H1 (cell line): ENCODE measurements at regions not wholly inside any gene's neighbourhood (a gene's known extent, or its start where the extent isn't known, plus 50 kb on each side); places are given as distances from the start of the nearest gene placed in this dataset.

Source experiments
- CTCF ChIA-PET: fragments of 300-600 bp; sonication (Branson Sonifier 250); formaldehyde crosslinking; loops from one replicate; lab custom pipeline; 2021; ENCODE audit not compliant: partially characterized antibody; lab: Charles Lee
- POLR2A ChIA-PET: fragments of 300-600 bp; sonication (Branson Sonifier 250); formaldehyde crosslinking; loops from one replicate; lab custom pipeline; 2021; ENCODE audit warnings: inconsistent platforms; ENCODE audit not compliant: partially characterized antibody; lab: Charles Lee
- DNase-seq, 2 experiments: peaks; one replicate each; pipeline versions ENCODE4 v3.0.0 to v3.0.0-alpha.2; 2010 to 2022; ENCODE audit warnings: low spot score in 2 of 2, low read depth in 1 of 2, mixed read lengths in 1 of 2
- FAIRE-seq: peaks from 2 replicates; lab custom pipeline; 2011; peaks lifted over from hg19 to GRCh38; lab: Jason Lieb, UNC
- H2AFZ ChIP-seq: 2 replicates; pipeline ENCODE4 v1.8.1; 2012; ENCODE audit warnings: low read length, inconsistent platforms
- H2AK5ac ChIP-seq: 2 replicates; pipeline ENCODE4 v1.6.1; 2013; ENCODE audit warnings: low read depth, low read length
- H2BK120ac ChIP-seq: replicated peaks from 2 replicates; pipeline ENCODE3; 2013; ENCODE audit warnings: low read depth, low read length, inconsistent platforms
- H2BK12ac ChIP-seq: 2 replicates; pipeline ENCODE4 v1.6.1; 2013; ENCODE audit warnings: low read depth, low read length
- H2BK15ac ChIP-seq: 2 replicates; pipeline ENCODE4 v1.6.1; 2013; ENCODE audit warnings: low read length
- H2BK20ac ChIP-seq: 2 replicates; pipeline ENCODE4 v1.6.1; 2013; ENCODE audit warnings: low read length
- H2BK5ac ChIP-seq: 2 replicates; pipeline ENCODE4 v1.6.1; 2013; ENCODE audit warnings: low read depth, low read length
- H3K14ac ChIP-seq: 2 replicates; pipeline ENCODE4 v1.6.1; 2013; ENCODE audit warnings: inconsistent platforms; ENCODE audit not compliant: insufficient read length
- H3K18ac ChIP-seq: 2 replicates; pipeline ENCODE4 v1.6.1; 2013; ENCODE audit warnings: low read length; ENCODE audit errors: extremely low read depth
- H3K23ac ChIP-seq: 2 replicates; pipeline ENCODE4 v1.6.1; 2013; ENCODE audit warnings: inconsistent platforms; ENCODE audit not compliant: insufficient read length
- H3K23me2 ChIP-seq: 2 replicates; pipeline ENCODE4 v1.6.1; 2013; ENCODE audit warnings: low read depth, low read length
- H3K27ac ChIP-seq: 2 replicates; pipeline ENCODE4 v1.6.1; 2011; ENCODE audit warnings: low read depth, low read length, inconsistent platforms
- H3K27me3 ChIP-seq, 4 experiments: replicated peaks in 1 of 4; 1 replicate in 1 of 4; 2 replicates in 3 of 4; pipeline versions ENCODE4 v1.6.1 to v1.8.1; 2011 to 2013; ENCODE audit warnings: low read length in 3 of 4, mild to moderate bottlenecking in 3 of 4, inconsistent platforms in 2 of 4, mixed read lengths in 2 of 4, moderate library complexity in 1 of 4; ENCODE audit not compliant: control insufficient read depth in 3 of 4, insufficient read depth in 3 of 4; ENCODE audit errors: extremely low read depth in 1 of 4
- H3K36me3 ChIP-seq, 4 experiments: 2 replicates each; pipeline versions ENCODE4 v1.6.1 to v1.8.1; 2011 to 2013; ENCODE audit warnings: mild to moderate bottlenecking in 4 of 4, low read length in 3 of 4, moderate library complexity in 2 of 4, control low read depth in 1 of 4, inconsistent platforms in 1 of 4; ENCODE audit not compliant: insufficient read depth in 4 of 4, control insufficient read depth in 2 of 4
- H3K4ac ChIP-seq: replicated peaks from 2 replicates; pipeline ENCODE3; 2013; ENCODE audit warnings: low read length, low read depth, mixed read lengths, inconsistent platforms; ENCODE audit not compliant: insufficient read length
- H3K4me1 ChIP-seq, 4 experiments: replicated peaks in 1 of 4; 1 replicate in 1 of 4; 2 replicates in 3 of 4; pipeline versions ENCODE4 v1.6.1 to v1.8.1; 2011 to 2013; ENCODE audit warnings: low read length in 3 of 4, inconsistent platforms in 2 of 4, mixed read lengths in 1 of 4; ENCODE audit not compliant: insufficient read depth in 4 of 4, control insufficient read depth in 3 of 4
- H3K4me2 ChIP-seq, 2 experiments: 2 replicates each; pipeline versions ENCODE4 v1.6.1 to v1.8.1; 2011 to 2013; ENCODE audit warnings: low read depth in 2 of 2, low read length in 2 of 2, control low read depth in 1 of 2, inconsistent platforms in 1 of 2, mild to moderate bottlenecking in 1 of 2; ENCODE audit not compliant: insufficient read depth in 1 of 2
- H3K4me3 ChIP-seq, 4 experiments: fragments of 200-600, 300-600 bp in 1 of 4; sonication (generic), shearing (Covaris generic), sonication (Bioruptor Twin) in 1 of 4; 2 replicates each; pipeline versions ENCODE4 v1.5.1 to v1.8.1; 2011 to 2016; ENCODE audit warnings: low read length in 4 of 4, low read depth in 3 of 4, control low read depth in 2 of 4, inconsistent platforms in 2 of 4, mild to moderate bottlenecking in 2 of 4, mixed read lengths in 1 of 4, moderate library complexity in 1 of 4; ENCODE audit not compliant: insufficient read depth in 2 of 4; ENCODE audit errors: extremely low read depth in 1 of 4
- H3K56ac ChIP-seq: replicated peaks from 2 replicates; pipeline ENCODE3; 2013; ENCODE audit warnings: low read depth, mild to moderate bottlenecking, mixed read lengths, low read length, inconsistent platforms; ENCODE audit not compliant: insufficient read length
- H3K79me1 ChIP-seq: 2 replicates; pipeline ENCODE4 v1.6.1; 2013; ENCODE audit warnings: low read depth, low read length, control low read depth
- H3K79me2 ChIP-seq, 2 experiments: 2 replicates each; pipeline versions ENCODE4 v1.6.1 to v1.8.1; 2012 to 2013; ENCODE audit warnings: low read length in 2 of 2, mild to moderate bottlenecking in 2 of 2, inconsistent platforms in 1 of 2; ENCODE audit not compliant: insufficient read depth in 2 of 2, control insufficient read depth in 1 of 2
- H3K9ac ChIP-seq, 4 experiments: replicated peaks in 1 of 4; 1 replicate in 1 of 4; 2 replicates in 3 of 4; pipeline versions ENCODE4 v1.6.1 to v1.8.1; 2011 to 2013; ENCODE audit warnings: low read depth in 3 of 4, low read length in 3 of 4, control low read depth in 2 of 4, mild to moderate bottlenecking in 2 of 4, moderate library complexity in 2 of 4, inconsistent platforms in 1 of 4; ENCODE audit errors: extremely low read depth in 1 of 4
- H3K9me3 ChIP-seq, 2 experiments: 2 replicates each; pipeline versions ENCODE4 v1.6.1 to v1.8.1; 2012 to 2013; ENCODE audit warnings: mild to moderate bottlenecking in 2 of 2, moderate library complexity in 2 of 2, control low read depth in 1 of 2, inconsistent platforms in 1 of 2, low read depth in 1 of 2, low read length in 1 of 2, mixed read lengths in 1 of 2; ENCODE audit not compliant: insufficient read depth in 2 of 2
- H4K20me1 ChIP-seq, 2 experiments: replicated peaks in 1 of 2; 2 replicates each; pipeline versions ENCODE3 to v1.8.1; 2011 to 2013; ENCODE audit warnings: inconsistent platforms in 2 of 2, low read length in 2 of 2, mild to moderate bottlenecking in 1 of 2; ENCODE audit not compliant: insufficient read depth in 2 of 2, control insufficient read depth in 1 of 2
- H4K5ac ChIP-seq: 2 replicates; pipeline ENCODE4 v1.6.1; 2013; ENCODE audit warnings: low read length, low read depth, mixed read lengths, inconsistent platforms; ENCODE audit not compliant: insufficient read length
- H4K8ac ChIP-seq: 2 replicates; pipeline ENCODE4 v1.8.0; 2013; ENCODE audit warnings: mild to moderate bottlenecking, moderate library complexity, low read length, inconsistent platforms; ENCODE audit not compliant: insufficient read depth; ENCODE audit errors: extremely low read depth
- H4K91ac ChIP-seq: replicated peaks from 2 replicates; pipeline ENCODE3; 2013; ENCODE audit warnings: low read length, mixed read lengths, inconsistent platforms; ENCODE audit not compliant: insufficient read length
- CTBP2 ChIP-seq: IDR thresholded peaks from 2 replicates; pipeline ENCODE4 v1.7.0; 2011; ENCODE audit warnings: borderline replicate concordance, mild to moderate bottlenecking, moderate library complexity, mixed read lengths, low read length; ENCODE audit not compliant: insufficient read depth, insufficient read length
- EP300 ChIP-seq, 2 experiments: IDR thresholded peaks; 1 replicate in 1 of 2; 2 replicates in 1 of 2; pipeline ENCODE4 v1.6.1; 2011 to 2012; ENCODE audit warnings: low read depth in 2 of 2, low read length in 2 of 2, mild to moderate bottlenecking in 2 of 2, borderline replicate concordance in 1 of 2, inconsistent platforms in 1 of 2, moderate library complexity in 1 of 2
- GTF2F1 ChIP-seq: IDR thresholded peaks from 2 replicates; pipeline ENCODE4 v1.6.1; 2012; ENCODE audit warnings: low read depth, low read length, improper control_type of control experiment, borderline replicate concordance
- JUN ChIP-seq: IDR thresholded peaks from 2 replicates; pipeline ENCODE4 v1.6.1; 2011; ENCODE audit warnings: low read depth, mild to moderate bottlenecking, improper control_type of control experiment, low read length
- POLR2A ChIP-seq, 2 experiments: IDR thresholded peaks; 1 replicate in 1 of 2; 2 replicates in 1 of 2; pipeline ENCODE4 v1.6.1; 2011; ENCODE audit warnings: low read depth in 2 of 2, low read length in 2 of 2, mild to moderate bottlenecking in 2 of 2; ENCODE audit errors: control extremely low read depth in 1 of 2
- RBBP5 ChIP-seq: IDR thresholded peaks from 2 replicates; pipeline ENCODE4 v1.7.1; 2012; ENCODE audit warnings: low read depth, mild to moderate bottlenecking, inconsistent platforms, low read length, moderate library complexity, borderline replicate concordance
- RFX5 ChIP-seq: IDR thresholded peaks from 2 replicates; pipeline ENCODE4 v1.6.1; 2011; ENCODE audit warnings: low read depth, low read length, improper control_type of control experiment, borderline replicate concordance
- SP1 ChIP-seq: IDR thresholded peaks from 2 replicates; pipeline ENCODE4 v1.6.1; 2011; ENCODE audit warnings: low read depth, low read length
- SRF ChIP-seq: IDR thresholded peaks from 2 replicates; pipeline ENCODE4 v1.6.1; 2011; ENCODE audit warnings: mild to moderate bottlenecking, low read depth, low read length, moderate library complexity
- TAF7 ChIP-seq: optimal IDR thresholded peaks from 2 replicates; pipeline ENCODE3; 2011; ENCODE audit warnings: low read depth, mild to moderate bottlenecking, inconsistent platforms, low read length, moderate library complexity, borderline replicate concordance
- YY1 ChIP-seq: IDR thresholded peaks from 2 replicates; pipeline ENCODE4 v1.6.1; 2011; ENCODE audit warnings: low read depth, mild to moderate bottlenecking, low read length
- WGBS, 2 experiments: shearing (Covaris generic) in 1 of 2; methylation state at CpG; one replicate each; pipeline versions ENCODE4 v1.1.6 to v1.1.7; 2013 to 2015; ENCODE audit warnings: low lambda C conversion rate in 2 of 2, mixed read lengths in 2 of 2, inconsistent platforms in 1 of 2, low coverage in 1 of 2, missing lambda C conversion rate in 1 of 2; ENCODE audit not compliant: insufficient replicate concordance in 2 of 2, insufficient coverage in 1 of 2, insufficient read length in 1 of 2; ENCODE audit errors: extremely low coverage in 1 of 2, missing lambda C conversion rate in 1 of 2; 5-methylcytosine and 5-hydroxymethylcytosine counted together
- TF ChIP-seq, protein P1 (sequence below): IDR thresholded peaks from 2 replicates; pipeline ENCODE4 v1.6.1; 2012; ENCODE audit warnings: inconsistent platforms
- TF ChIP-seq, protein P2 (sequence below): IDR thresholded peaks from 2 replicates; pipeline ENCODE4 v1.6.1; 2012; ENCODE audit warnings: low read length, inconsistent platforms

DNA sequence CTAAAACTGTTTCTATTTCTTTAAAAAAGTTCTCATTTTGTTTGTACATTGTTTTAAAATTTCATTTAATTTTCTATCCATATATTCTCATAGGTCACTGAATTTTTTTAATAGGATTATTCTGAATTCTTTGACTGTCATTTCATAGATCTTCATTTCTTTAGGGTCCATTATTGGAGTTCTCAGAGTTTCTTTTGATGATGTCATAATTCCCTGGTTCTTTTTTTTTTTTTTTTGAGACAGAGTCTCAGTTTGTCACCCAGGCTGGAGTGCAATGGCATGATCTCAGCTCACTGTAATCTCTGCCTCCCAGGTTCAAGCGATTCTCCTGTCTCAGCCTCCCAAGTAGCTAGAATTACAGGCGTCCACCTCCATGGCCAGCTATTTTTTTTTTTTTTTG lies 89.9 kb downstream of the DMRT2 start:
- Histone ChIP-seq H3K23me2 (no peaks in the 10 kb centered on the region), H3K9me3 (peaks cover 51 to 56% of the 10 kb centered on the region in 2 experiments), H2AFZ (no peak overlapping the region), H3K36me3 (no peaks in the 10 kb centered on the region), H3K79me2 (no peaks in the 10 kb centered on the region), H3K79me1 (no peaks in the 10 kb centered on the region), H3K4ac (no peak overlapping the region), H2BK12ac (no peak overlapping the region), H3K4me2 (no peak overlapping the region), H3K4me3 (no peak overlapping the region), H3K18ac (no peak overlapping the region), H3K23ac (no peak overlapping the region), H2BK120ac (no peak overlapping the region), H3K4me1 (no peaks in the 10 kb centered on the region), H3K14ac (no peak overlapping the region), H4K20me1 (no peaks in the 10 kb centered on the region), H3K27me3 (no peaks in the 10 kb centered on the region), H4K91ac (no peak overlapping the region), H3K27ac (no peak overlapping the region), H2BK5ac (no peak overlapping the region), H3K9ac (no peak overlapping the region), H3K56ac (no peak overlapping the region), H4K8ac (no peak overlapping the region), H4K5ac (no peak overlapping the region), H2BK20ac (no peak overlapping the region), H2AK5ac (no peak overlapping the region), H2BK15ac (no peak overlapping the region)
- DNase-seq (no peak), FAIRE-seq (no peak)
- ChIA-PET CTCF (no interaction called here), POLR2A (no interaction called here)
- WGBS, 2 experiments: 86% methylated on average over 2 of the region's 2 CpGs; no CpG with 5 or more reads in 1 of the 2 experiments
- TF ChIP-seq RBBP5: no peak
- no peak for TF ChIP-seq SRF
- TF ChIP-seq GTF2F1: no peak
- TF ChIP-seq, protein P1, sequence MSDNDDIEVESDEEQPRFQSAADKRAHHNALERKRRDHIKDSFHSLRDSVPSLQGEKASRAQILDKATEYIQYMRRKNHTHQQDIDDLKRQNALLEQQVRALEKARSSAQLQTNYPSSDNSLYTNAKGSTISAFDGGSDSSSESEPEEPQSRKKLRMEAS: no peak
- TF ChIP-seq SP1: no peak
- no peak for TF ChIP-seq RFX5
- TF ChIP-seq YY1: no peak
- TF ChIP-seq CTBP2: no peak
- TF ChIP-seq, protein P2, sequence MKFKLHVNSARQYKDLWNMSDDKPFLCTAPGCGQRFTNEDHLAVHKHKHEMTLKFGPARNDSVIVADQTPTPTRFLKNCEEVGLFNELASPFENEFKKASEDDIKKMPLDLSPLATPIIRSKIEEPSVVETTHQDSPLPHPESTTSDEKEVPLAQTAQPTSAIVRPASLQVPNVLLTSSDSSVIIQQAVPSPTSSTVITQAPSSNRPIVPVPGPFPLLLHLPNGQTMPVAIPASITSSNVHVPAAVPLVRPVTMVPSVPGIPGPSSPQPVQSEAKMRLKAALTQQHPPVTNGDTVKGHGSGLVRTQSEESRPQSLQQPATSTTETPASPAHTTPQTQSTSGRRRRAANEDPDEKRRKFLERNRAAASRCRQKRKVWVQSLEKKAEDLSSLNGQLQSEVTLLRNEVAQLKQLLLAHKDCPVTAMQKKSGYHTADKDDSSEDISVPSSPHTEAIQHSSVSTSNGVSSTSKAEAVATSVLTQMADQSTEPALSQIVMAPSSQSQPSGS: no peak
- TF ChIP-seq JUN: no peak
- TF ChIP-seq POLR2A (IDR thresholded peaks at IDR 0.05; ENCODE audit: control extremely low read depth in 1 of 2, low read depth in 2 of 2, low read length in 2 of 2): no peak
- TF ChIP-seq EP300 (IDR thresholded peaks at IDR 0.05; ENCODE audit: borderline replicate concordance in 1 of 2, low read depth in 2 of 2, low read length in 2 of 2): no peak
- no peak for TF ChIP-seq TAF7
